GM06990 (cell line): ENCODE measurements at regions not wholly inside any gene's neighbourhood (a gene's known extent, or its start where the extent isn't known, plus 50 kb on each side); places are given as distances from the start of the nearest gene placed in this dataset.

Experiments
- DNase-seq: peaks from one replicate; pipeline ENCODE4 v3.0.0-alpha.2; 2011; ENCODE audit not compliant: insufficient read length; ENCODE audit errors: extremely low read depth
- H3K27me3 ChIP-seq: replicated peaks from 2 replicates; pipeline ENCODE4 v1.6.0; 2011; ENCODE audit warnings: low read length; ENCODE audit not compliant: control insufficient read depth, insufficient read depth
- H3K36me3 ChIP-seq: 2 replicates; pipeline ENCODE4 v1.5.1; 2011; ENCODE audit warnings: low read length; ENCODE audit not compliant: control insufficient read depth, insufficient read depth
- H3K4me3 ChIP-seq: replicated peaks from 2 replicates; pipeline ENCODE4 v1.5.1; 2011; ENCODE audit warnings: low read depth, mild to moderate bottlenecking, control low read depth, low read length
- TF ChIP-seq, protein P1 (sequence below): IDR thresholded peaks from 2 replicates; pipeline ENCODE4 v1.5.1; 2011; ENCODE audit warnings: low read length, control low read depth, mild to moderate bottlenecking, inconsistent platforms; ENCODE audit not compliant: insufficient read depth, poor library complexity, severe bottlenecking

DNA sequence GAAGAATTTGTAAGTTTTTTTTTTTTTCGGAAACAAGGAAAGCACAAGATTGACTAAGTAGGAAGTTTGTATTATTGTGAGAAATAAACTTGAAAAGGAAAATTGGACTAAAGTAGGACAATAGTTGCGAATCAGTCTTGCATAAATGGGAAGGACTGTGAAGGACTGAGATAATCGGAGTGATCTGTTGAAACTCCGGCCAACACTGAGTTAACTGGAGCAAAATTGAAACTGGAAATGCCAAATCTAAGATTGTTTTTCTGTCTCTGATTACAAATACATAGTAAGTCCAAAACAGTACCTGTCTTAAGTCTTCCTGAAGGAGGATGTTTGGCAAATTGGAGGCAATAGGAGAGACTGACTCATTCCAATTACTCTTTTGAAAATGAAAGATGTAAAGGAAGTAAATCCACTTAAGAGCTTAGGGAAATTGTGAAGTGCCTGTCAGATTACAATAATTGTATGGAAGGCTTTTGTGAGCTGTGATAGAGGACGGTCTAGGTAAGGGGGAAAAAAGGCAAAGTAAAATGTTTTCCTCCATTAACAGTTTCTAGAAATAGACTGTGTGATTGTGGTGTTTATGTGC is 204.9 kb upstream of the CYRIA start:
- H3K27me3 ChIP-seq = no peaks in the 10 kb centered on the region; the same call in 1 of the 2 replicates
- no peak overlapping the region for H3K4me3 ChIP-seq
- TF ChIP-seq, protein P1, sequence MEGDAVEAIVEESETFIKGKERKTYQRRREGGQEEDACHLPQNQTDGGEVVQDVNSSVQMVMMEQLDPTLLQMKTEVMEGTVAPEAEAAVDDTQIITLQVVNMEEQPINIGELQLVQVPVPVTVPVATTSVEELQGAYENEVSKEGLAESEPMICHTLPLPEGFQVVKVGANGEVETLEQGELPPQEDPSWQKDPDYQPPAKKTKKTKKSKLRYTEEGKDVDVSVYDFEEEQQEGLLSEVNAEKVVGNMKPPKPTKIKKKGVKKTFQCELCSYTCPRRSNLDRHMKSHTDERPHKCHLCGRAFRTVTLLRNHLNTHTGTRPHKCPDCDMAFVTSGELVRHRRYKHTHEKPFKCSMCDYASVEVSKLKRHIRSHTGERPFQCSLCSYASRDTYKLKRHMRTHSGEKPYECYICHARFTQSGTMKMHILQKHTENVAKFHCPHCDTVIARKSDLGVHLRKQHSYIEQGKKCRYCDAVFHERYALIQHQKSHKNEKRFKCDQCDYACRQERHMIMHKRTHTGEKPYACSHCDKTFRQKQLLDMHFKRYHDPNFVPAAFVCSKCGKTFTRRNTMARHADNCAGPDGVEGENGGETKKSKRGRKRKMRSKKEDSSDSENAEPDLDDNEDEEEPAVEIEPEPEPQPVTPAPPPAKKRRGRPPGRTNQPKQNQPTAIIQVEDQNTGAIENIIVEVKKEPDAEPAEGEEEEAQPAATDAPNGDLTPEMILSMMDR = no peak
- no peaks in the 10 kb centered on the region for H3K36me3 ChIP-seq
- DNase-seq = no peak

DNA sequence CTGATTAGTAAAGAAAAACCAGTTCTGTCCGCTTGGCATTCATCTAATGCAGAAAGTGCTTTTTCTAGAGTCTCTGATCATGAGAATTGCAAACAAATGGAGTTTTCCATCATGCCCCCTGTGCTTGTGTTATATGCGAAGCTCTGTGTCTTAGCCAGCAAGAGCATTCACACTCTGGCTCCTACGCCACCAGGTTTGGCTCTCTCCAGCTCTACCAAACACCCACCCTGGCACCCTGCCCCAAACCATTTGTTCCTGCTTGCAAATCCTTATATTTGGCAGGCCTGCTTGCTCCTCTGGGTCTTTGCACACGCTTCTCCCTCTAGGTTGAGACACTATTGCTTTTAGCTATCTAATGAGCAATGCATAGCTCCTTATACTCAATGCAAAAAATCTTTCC is 204.1 kb upstream of the CYRIA start:
- no peak overlapping the region for H3K4me3 ChIP-seq
- DNase-seq = no peak
- TF ChIP-seq, protein P1 = no peak

DNA sequence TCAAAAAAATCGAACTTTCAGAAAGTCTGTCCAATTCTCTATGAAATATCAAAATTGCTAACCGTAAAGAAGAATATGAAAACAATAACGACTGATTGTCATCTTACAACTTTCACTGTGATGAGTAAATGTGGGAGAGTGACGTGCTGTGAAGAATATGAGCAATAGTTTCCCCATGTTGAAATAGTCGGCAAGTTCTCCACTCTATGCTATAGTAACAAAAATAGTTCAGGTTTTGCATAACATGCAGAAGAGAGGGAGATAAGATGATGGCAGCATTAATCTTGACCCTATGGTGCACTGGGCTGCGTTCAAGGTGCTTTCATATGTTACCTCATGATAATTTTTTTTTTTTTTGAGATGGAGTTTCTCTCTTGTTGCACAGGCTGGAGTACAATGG is 196.8 kb upstream of the CYRIA start:
- no peaks in the 10 kb centered on the region for H3K36me3 ChIP-seq
- no peak for DNase-seq

More for the DNA sequence above, 204.1 kb upstream of the CYRIA start:
- no peaks in the 10 kb centered on the region for H3K36me3 ChIP-seq
- H3K27me3 ChIP-seq = no peaks in the 10 kb centered on the region; the same call in 1 of the 2 replicates

DNA sequence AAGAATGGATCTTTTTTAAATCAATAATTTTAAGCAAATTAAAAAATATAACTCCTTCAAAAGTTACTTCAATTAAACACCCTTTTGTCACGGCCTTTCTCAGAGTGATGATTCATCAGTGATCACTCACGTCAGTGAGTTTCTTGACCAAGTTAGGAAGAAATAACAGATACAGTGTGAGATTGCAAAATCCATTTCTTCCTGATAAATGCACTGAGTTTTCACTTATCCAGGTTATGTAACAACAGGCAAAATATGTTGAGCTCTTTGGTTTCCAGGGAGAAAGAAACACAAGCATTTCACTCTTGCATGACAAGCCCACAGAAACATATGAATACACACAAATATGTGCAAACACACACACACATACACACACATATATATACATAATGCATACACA is 195.9 kb upstream of the CYRIA start:
- H3K27me3 ChIP-seq = no peaks in the 10 kb centered on the region
- no peaks in the 10 kb centered on the region for H3K36me3 ChIP-seq
- no peak for DNase-seq
- H3K4me3 ChIP-seq = no peak overlapping the region
- TF ChIP-seq, protein P1 = no peak

More for the DNA sequence above, 196.8 kb upstream of the CYRIA start:
- no peak overlapping the region for H3K4me3 ChIP-seq
- no peaks in the 10 kb centered on the region for H3K27me3 ChIP-seq
- TF ChIP-seq, protein P1 = no peak

DNA sequence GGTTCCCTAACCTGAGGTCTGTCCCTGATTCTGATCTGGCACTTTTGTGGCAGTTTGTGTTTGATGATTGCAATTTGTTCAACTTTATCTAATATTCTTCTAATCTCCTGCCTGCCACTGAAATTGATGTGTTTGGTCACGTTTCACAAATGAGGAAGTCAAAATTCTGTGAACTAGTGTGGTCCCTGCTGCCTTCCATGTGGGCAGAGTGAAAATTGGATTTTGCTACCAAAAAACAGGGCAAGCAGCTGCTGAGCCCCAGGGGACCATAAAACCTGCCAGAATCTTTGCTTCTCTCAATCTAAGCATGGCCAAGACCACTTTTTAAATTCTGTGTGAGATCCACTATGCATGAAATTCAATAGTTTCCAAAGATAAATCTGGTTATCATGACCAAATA is 195.5 kb upstream of the CYRIA start:
- no peak for DNase-seq
- TF ChIP-seq, protein P1 = no peak
- H3K4me3 ChIP-seq = no peak overlapping the region
- no peaks in the 10 kb centered on the region for H3K36me3 ChIP-seq
- H3K27me3 ChIP-seq = no peaks in the 10 kb centered on the region

DNA sequence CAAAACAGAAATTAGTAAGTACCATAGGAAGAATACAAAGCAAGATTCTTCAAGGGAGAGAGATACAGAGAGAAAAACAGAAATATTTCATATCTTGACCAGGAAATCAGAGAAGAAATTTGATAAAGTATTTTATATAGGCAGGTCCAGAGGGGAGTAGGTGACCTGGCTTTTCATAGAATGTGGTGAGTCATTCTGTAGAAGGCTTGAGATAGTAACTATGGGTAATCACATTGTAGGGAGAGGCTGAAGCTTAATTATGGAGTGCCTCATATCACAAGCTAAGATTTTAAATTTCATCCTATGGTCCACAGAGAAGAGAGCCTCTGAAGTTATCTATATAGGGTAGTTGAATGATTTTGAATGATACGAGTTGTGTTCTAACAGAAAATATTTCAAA is 195.0 kb upstream of the CYRIA start:
- no peak for DNase-seq
- no peak overlapping the region for H3K4me3 ChIP-seq
- no peaks in the 10 kb centered on the region for H3K36me3 ChIP-seq
- H3K27me3 ChIP-seq = no peaks in the 10 kb centered on the region
- TF ChIP-seq, protein P1 = no peak
